H1 (cell line): ENCODE measurements at regions not wholly inside any gene's neighbourhood (a gene's known extent, or its start where the extent isn't known, plus 50 kb on each side); places are given as distances from the start of the nearest gene placed in this dataset.

ENCODE experiments used
- CTCF ChIA-PET: fragments of 300-600 bp; sonication (Branson Sonifier 250); formaldehyde crosslinking; loops from one replicate; lab custom pipeline; 2021; ENCODE audit not compliant: partially characterized antibody; lab: Charles Lee
- POLR2A ChIA-PET: fragments of 300-600 bp; sonication (Branson Sonifier 250); formaldehyde crosslinking; loops from one replicate; lab custom pipeline; 2021; ENCODE audit warnings: inconsistent platforms; ENCODE audit not compliant: partially characterized antibody; lab: Charles Lee
- DNase-seq, 2 experiments: peaks; one replicate each; pipeline versions ENCODE4 v3.0.0 to v3.0.0-alpha.2; 2010 to 2022; ENCODE audit warnings: low spot score in 2 of 2, low read depth in 1 of 2, mixed read lengths in 1 of 2
- FAIRE-seq: peaks from 2 replicates; lab custom pipeline; 2011; peaks lifted over from hg19 to GRCh38; lab: Jason Lieb, UNC
- H2AFZ ChIP-seq: 2 replicates; pipeline ENCODE4 v1.8.1; 2012; ENCODE audit warnings: low read length, inconsistent platforms
- H2AK5ac ChIP-seq: 2 replicates; pipeline ENCODE4 v1.6.1; 2013; ENCODE audit warnings: low read depth, low read length
- H2BK120ac ChIP-seq: replicated peaks from 2 replicates; pipeline ENCODE3; 2013; ENCODE audit warnings: low read depth, low read length, inconsistent platforms
- H2BK12ac ChIP-seq: 2 replicates; pipeline ENCODE4 v1.6.1; 2013; ENCODE audit warnings: low read depth, low read length
- H2BK15ac ChIP-seq: 2 replicates; pipeline ENCODE4 v1.6.1; 2013; ENCODE audit warnings: low read length
- H2BK20ac ChIP-seq: 2 replicates; pipeline ENCODE4 v1.6.1; 2013; ENCODE audit warnings: low read length
- H2BK5ac ChIP-seq: 2 replicates; pipeline ENCODE4 v1.6.1; 2013; ENCODE audit warnings: low read depth, low read length
- H3K14ac ChIP-seq: 2 replicates; pipeline ENCODE4 v1.6.1; 2013; ENCODE audit warnings: inconsistent platforms; ENCODE audit not compliant: insufficient read length
- H3K18ac ChIP-seq: 2 replicates; pipeline ENCODE4 v1.6.1; 2013; ENCODE audit warnings: low read length; ENCODE audit errors: extremely low read depth
- H3K23ac ChIP-seq: 2 replicates; pipeline ENCODE4 v1.6.1; 2013; ENCODE audit warnings: inconsistent platforms; ENCODE audit not compliant: insufficient read length
- H3K23me2 ChIP-seq: 2 replicates; pipeline ENCODE4 v1.6.1; 2013; ENCODE audit warnings: low read depth, low read length
- H3K27ac ChIP-seq: 2 replicates; pipeline ENCODE4 v1.6.1; 2011; ENCODE audit warnings: low read depth, low read length, inconsistent platforms
- H3K27me3 ChIP-seq, 4 experiments: replicated peaks in 1 of 4; 1 replicate in 1 of 4; 2 replicates in 3 of 4; pipeline versions ENCODE4 v1.6.1 to v1.8.1; 2011 to 2013; ENCODE audit warnings: low read length in 3 of 4, mild to moderate bottlenecking in 3 of 4, inconsistent platforms in 2 of 4, mixed read lengths in 2 of 4, moderate library complexity in 1 of 4; ENCODE audit not compliant: control insufficient read depth in 3 of 4, insufficient read depth in 3 of 4; ENCODE audit errors: extremely low read depth in 1 of 4
- H3K36me3 ChIP-seq, 4 experiments: 2 replicates each; pipeline versions ENCODE4 v1.6.1 to v1.8.1; 2011 to 2013; ENCODE audit warnings: mild to moderate bottlenecking in 4 of 4, low read length in 3 of 4, moderate library complexity in 2 of 4, control low read depth in 1 of 4, inconsistent platforms in 1 of 4; ENCODE audit not compliant: insufficient read depth in 4 of 4, control insufficient read depth in 2 of 4
- H3K4ac ChIP-seq: replicated peaks from 2 replicates; pipeline ENCODE3; 2013; ENCODE audit warnings: low read length, low read depth, mixed read lengths, inconsistent platforms; ENCODE audit not compliant: insufficient read length
- H3K4me1 ChIP-seq, 4 experiments: replicated peaks in 1 of 4; 1 replicate in 1 of 4; 2 replicates in 3 of 4; pipeline versions ENCODE4 v1.6.1 to v1.8.1; 2011 to 2013; ENCODE audit warnings: low read length in 3 of 4, inconsistent platforms in 2 of 4, mixed read lengths in 1 of 4; ENCODE audit not compliant: insufficient read depth in 4 of 4, control insufficient read depth in 3 of 4
- H3K4me2 ChIP-seq, 2 experiments: 2 replicates each; pipeline versions ENCODE4 v1.6.1 to v1.8.1; 2011 to 2013; ENCODE audit warnings: low read depth in 2 of 2, low read length in 2 of 2, control low read depth in 1 of 2, inconsistent platforms in 1 of 2, mild to moderate bottlenecking in 1 of 2; ENCODE audit not compliant: insufficient read depth in 1 of 2
- H3K4me3 ChIP-seq, 4 experiments: fragments of 200-600, 300-600 bp in 1 of 4; sonication (generic), shearing (Covaris generic), sonication (Bioruptor Twin) in 1 of 4; 2 replicates each; pipeline versions ENCODE4 v1.5.1 to v1.8.1; 2011 to 2016; ENCODE audit warnings: low read length in 4 of 4, low read depth in 3 of 4, control low read depth in 2 of 4, inconsistent platforms in 2 of 4, mild to moderate bottlenecking in 2 of 4, mixed read lengths in 1 of 4, moderate library complexity in 1 of 4; ENCODE audit not compliant: insufficient read depth in 2 of 4; ENCODE audit errors: extremely low read depth in 1 of 4
- H3K56ac ChIP-seq: replicated peaks from 2 replicates; pipeline ENCODE3; 2013; ENCODE audit warnings: low read depth, mild to moderate bottlenecking, mixed read lengths, low read length, inconsistent platforms; ENCODE audit not compliant: insufficient read length
- H3K79me1 ChIP-seq: 2 replicates; pipeline ENCODE4 v1.6.1; 2013; ENCODE audit warnings: low read depth, low read length, control low read depth
- H3K79me2 ChIP-seq, 2 experiments: 2 replicates each; pipeline versions ENCODE4 v1.6.1 to v1.8.1; 2012 to 2013; ENCODE audit warnings: low read length in 2 of 2, mild to moderate bottlenecking in 2 of 2, inconsistent platforms in 1 of 2; ENCODE audit not compliant: insufficient read depth in 2 of 2, control insufficient read depth in 1 of 2
- H3K9ac ChIP-seq, 4 experiments: replicated peaks in 1 of 4; 1 replicate in 1 of 4; 2 replicates in 3 of 4; pipeline versions ENCODE4 v1.6.1 to v1.8.1; 2011 to 2013; ENCODE audit warnings: low read depth in 3 of 4, low read length in 3 of 4, control low read depth in 2 of 4, mild to moderate bottlenecking in 2 of 4, moderate library complexity in 2 of 4, inconsistent platforms in 1 of 4; ENCODE audit errors: extremely low read depth in 1 of 4
- H3K9me3 ChIP-seq, 2 experiments: 2 replicates each; pipeline versions ENCODE4 v1.6.1 to v1.8.1; 2012 to 2013; ENCODE audit warnings: mild to moderate bottlenecking in 2 of 2, moderate library complexity in 2 of 2, control low read depth in 1 of 2, inconsistent platforms in 1 of 2, low read depth in 1 of 2, low read length in 1 of 2, mixed read lengths in 1 of 2; ENCODE audit not compliant: insufficient read depth in 2 of 2
- H4K20me1 ChIP-seq, 2 experiments: replicated peaks in 1 of 2; 2 replicates each; pipeline versions ENCODE3 to v1.8.1; 2011 to 2013; ENCODE audit warnings: inconsistent platforms in 2 of 2, low read length in 2 of 2, mild to moderate bottlenecking in 1 of 2; ENCODE audit not compliant: insufficient read depth in 2 of 2, control insufficient read depth in 1 of 2
- H4K5ac ChIP-seq: 2 replicates; pipeline ENCODE4 v1.6.1; 2013; ENCODE audit warnings: low read length, low read depth, mixed read lengths, inconsistent platforms; ENCODE audit not compliant: insufficient read length
- H4K8ac ChIP-seq: 2 replicates; pipeline ENCODE4 v1.8.0; 2013; ENCODE audit warnings: mild to moderate bottlenecking, moderate library complexity, low read length, inconsistent platforms; ENCODE audit not compliant: insufficient read depth; ENCODE audit errors: extremely low read depth
- H4K91ac ChIP-seq: replicated peaks from 2 replicates; pipeline ENCODE3; 2013; ENCODE audit warnings: low read length, mixed read lengths, inconsistent platforms; ENCODE audit not compliant: insufficient read length
- BRCA1 ChIP-seq: IDR thresholded peaks from 2 replicates; pipeline ENCODE4 v1.6.1; 2012; ENCODE audit warnings: low read depth, low read length, improper control_type of control experiment
- CBX8 ChIP-seq: fragments of 300-800, 300-1000 bp; sonication (generic); IDR thresholded peaks from 2 replicates; pipeline ENCODE4 v1.7.1; 2016; ENCODE audit warnings: low read depth, low read length, borderline replicate concordance
- EGR1 ChIP-seq: IDR thresholded peaks from 2 replicates; pipeline ENCODE4 v1.6.1; 2011; ENCODE audit warnings: low read depth, low read length, borderline replicate concordance
- KDM1A ChIP-seq: fragments of 200-600, 300-600 bp; sonication (generic); IDR thresholded peaks from 2 replicates; pipeline ENCODE4 v1.7.1; 2016; ENCODE audit warnings: mild to moderate bottlenecking, low read length, borderline replicate concordance
- NRF1 ChIP-seq: IDR thresholded peaks from 2 replicates; pipeline ENCODE4 v1.6.1; 2011; ENCODE audit warnings: mild to moderate bottlenecking, low read depth, low read length, improper control_type of control experiment
- POU5F1 ChIP-seq: IDR thresholded peaks from 2 replicates; pipeline ENCODE4 v1.6.1; 2011; ENCODE audit warnings: low read depth, mild to moderate bottlenecking, low read length, moderate library complexity
- SIRT6 ChIP-seq: IDR thresholded peaks from one replicate; pipeline ENCODE4 v1.7.1; 2012; ENCODE audit warnings: low read length, inconsistent platforms
- SIX5 ChIP-seq: IDR thresholded peaks from 2 replicates; pipeline ENCODE4 v1.6.1; 2011; ENCODE audit warnings: mild to moderate bottlenecking, low read depth, low read length
- SUZ12 ChIP-seq: fragments of 200-600 bp; sonication (generic); IDR thresholded peaks from 2 replicates; pipeline ENCODE4 v1.6.1; 2012; ENCODE audit warnings: mild to moderate bottlenecking, inconsistent platforms, low read length, moderate library complexity, mixed read lengths
- TAF7 ChIP-seq: optimal IDR thresholded peaks from 2 replicates; pipeline ENCODE3; 2011; ENCODE audit warnings: low read depth, mild to moderate bottlenecking, inconsistent platforms, low read length, moderate library complexity, borderline replicate concordance
- WGBS, 2 experiments: shearing (Covaris generic) in 1 of 2; methylation state at CpG; one replicate each; pipeline versions ENCODE4 v1.1.6 to v1.1.7; 2013 to 2015; ENCODE audit warnings: low lambda C conversion rate in 2 of 2, mixed read lengths in 2 of 2, inconsistent platforms in 1 of 2, low coverage in 1 of 2, missing lambda C conversion rate in 1 of 2; ENCODE audit not compliant: insufficient replicate concordance in 2 of 2, insufficient coverage in 1 of 2, insufficient read length in 1 of 2; ENCODE audit errors: extremely low coverage in 1 of 2, missing lambda C conversion rate in 1 of 2; 5-methylcytosine and 5-hydroxymethylcytosine counted together

DNA sequence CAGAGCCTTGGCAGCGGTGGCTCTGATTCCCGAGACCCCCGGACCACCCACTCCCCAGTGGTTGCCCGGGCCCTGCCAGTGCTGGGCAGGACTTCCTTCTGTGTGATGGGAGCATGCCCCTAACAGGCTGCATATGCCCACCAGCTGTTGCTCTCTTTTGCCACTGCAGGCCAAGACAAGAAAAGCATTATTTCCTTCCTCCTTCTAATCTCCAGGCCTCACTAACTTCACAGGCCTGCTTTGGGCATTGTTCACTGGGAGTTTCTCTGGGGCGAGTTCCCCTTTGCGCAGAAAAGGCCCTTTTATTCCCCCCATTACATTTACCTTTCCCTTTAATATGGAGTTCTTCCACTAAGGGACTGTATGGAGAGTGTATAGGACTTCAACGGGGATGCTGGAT, 249.1 kb upstream of the SIX2 start:
- no peak for TF ChIP-seq BRCA1
- TF ChIP-seq SUZ12: no peak
- TF ChIP-seq SIX5: no peak
- no peak for TF ChIP-seq KDM1A
- no peak for TF ChIP-seq EGR1
- no peak for TF ChIP-seq SIRT6
- TF ChIP-seq NRF1: no peak
- no peak for TF ChIP-seq CBX8
- no peak for TF ChIP-seq TAF7
- TF ChIP-seq POU5F1: no peak
- Histone ChIP-seq H2BK5ac (no peak overlapping the region; the same call in 1 of the 2 replicates), H2AK5ac (no peak overlapping the region), H4K91ac (no peak overlapping the region), H3K9me3 (peaks cover 8 to 9% of the 10 kb centered on the region in 2 experiments; a peak in 3 of 4 replicates), H3K4me3 (no peak overlapping the region), H3K27ac (no peak overlapping the region), H4K20me1 (no peaks in the 10 kb centered on the region), H3K23me2 (no peaks in the 10 kb centered on the region; the same call in 1 of the 2 replicates), H3K4me2 (no peak overlapping the region), H3K79me1 (no peaks in the 10 kb centered on the region), H2BK20ac (peak overlapping the region; percentile 82; the same call in 1 of the 2 replicates), H4K8ac (no peak overlapping the region), H3K4me1 (peaks cover 17 to 24% (median 21%) of the 10 kb centered on the region in 4 experiments), H3K4ac (no peak overlapping the region), H3K56ac (no peak overlapping the region), H2AFZ (no peak overlapping the region), H2BK120ac (no peak overlapping the region), H3K14ac (no peak overlapping the region), H3K9ac (no peak overlapping the region; a peak in 1 of 7 replicates), H3K36me3 (no peaks in the 10 kb centered on the region), H4K5ac (no peak overlapping the region), H2BK15ac (no peak overlapping the region), H3K23ac (no peak overlapping the region), H3K27me3 (no peaks in the 10 kb centered on the region), H3K79me2 (no peaks in the 10 kb centered on the region), H3K18ac (no peak overlapping the region; the same call in 1 of the 2 replicates), H2BK12ac (peak overlapping the region; percentile 76; the same call in 1 of the 2 replicates)
- ChIA-PET CTCF (interaction anchor here (0.6 to 1.4 kb wide), 3 partner anchors 49 to 257 kb away, joined by 3 to 4 read pairs (median 3); no protein-coding TSS in a partner anchor), POLR2A (no interaction called here)
- DNase-seq (no peak), FAIRE-seq (no peak)
- 78% methylated on average over 4 of the region's 7 CpGs; no CpG with 5 or more reads in 1 of the 2 experiments for WGBS, 2 experiments
